Lung microvascular endothelial cell (primary cell): ENCODE measurements at regions not wholly inside any gene's neighbourhood (a gene's known extent, or its start where the extent isn't known, plus 50 kb on each side); places are given as distances from the start of the nearest gene placed in this dataset.
"Not testable (repeated sequence)": the region's sequence is repeated elsewhere in the genome, so short reads cannot be mapped to it uniquely, and the experiment has no call there.

ENCODE experiments used
- DNase-seq, 2 donors: peaks; one replicate each; pipeline versions ENCODE4 v3.0.0 to v3.0.0-alpha.2; 2010; ENCODE audit warnings: low read depth in 2 of 2

GRCh38 chr21:23017989-23018388 is 2019.8 kb downstream of the NCAM2 start:
- peak in 1 of 2 donors; percentile 20 for DNase-seq

DNA sequence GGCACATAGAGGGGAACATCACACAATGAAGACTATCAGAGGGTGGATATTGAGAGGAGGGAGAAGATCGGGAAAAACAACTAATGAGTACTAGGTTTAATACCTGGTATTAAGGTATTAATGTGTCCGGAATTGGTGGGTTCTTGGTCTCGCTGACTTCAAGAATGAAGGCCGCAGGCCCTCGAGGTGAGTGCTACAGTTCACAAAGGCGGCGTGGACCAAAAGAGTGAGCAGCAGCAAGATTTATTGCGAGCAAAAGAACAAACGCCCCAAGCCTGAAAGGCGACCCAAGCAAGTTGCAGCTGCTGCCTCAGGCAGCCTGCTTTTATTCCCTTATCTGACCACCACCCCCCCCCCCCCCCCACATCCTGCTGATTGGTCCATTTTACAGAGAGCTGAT is 2022.8 kb downstream of the NCAM2 start:
- no peak for DNase-seq

GRCh38 chr21:23021481-23021880 is 2023.3 kb downstream of the NCAM2 start:
- no peak for DNase-seq

GRCh38 chr21:23026878-23027277 is 2028.7 kb downstream of the NCAM2 start:
- DNase-seq = no peak

DNA sequence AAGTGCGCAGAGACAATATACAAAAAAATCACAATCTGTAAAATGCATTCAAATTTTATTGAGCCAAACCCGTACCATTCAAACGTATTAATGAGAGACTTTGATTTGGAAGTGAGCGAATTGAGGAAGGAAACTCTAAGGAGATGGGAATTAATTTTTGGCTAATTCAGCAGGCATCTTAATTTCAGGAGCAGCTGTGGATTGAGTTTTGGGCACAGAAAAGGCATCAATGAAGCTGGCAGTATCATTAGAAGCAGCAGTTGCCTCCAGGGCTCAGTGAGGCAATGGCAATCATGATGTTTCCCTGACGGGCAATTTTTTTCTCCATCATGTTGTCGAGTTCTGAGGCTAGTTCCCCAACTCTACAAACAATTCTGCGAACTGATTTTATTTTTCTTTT is 2041.6 kb downstream of the NCAM2 start:
- DNase-seq = no peak

DNA sequence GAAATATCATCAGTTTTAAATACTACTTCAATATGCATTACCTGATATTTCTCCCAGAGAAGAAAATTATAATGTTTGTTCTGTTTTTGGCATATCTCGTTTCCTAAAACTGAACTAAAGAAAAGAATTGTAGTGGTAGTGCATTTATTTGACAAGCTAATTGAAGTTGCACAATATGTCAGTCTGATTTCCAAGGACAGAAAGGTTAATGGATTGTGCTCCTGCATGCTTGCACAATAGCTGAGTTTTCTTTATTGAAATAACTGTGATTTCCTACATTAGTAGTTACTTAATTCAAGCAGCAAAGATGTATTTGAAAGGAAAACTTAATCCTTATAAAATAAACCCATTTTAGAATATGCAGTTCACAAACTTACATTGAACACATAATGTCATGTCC is 2047.7 kb downstream of the NCAM2 start:
- DNase-seq = no peak

GRCh38 chr21:23067672-23068071 is 2069.5 kb downstream of the NCAM2 start:
- DNase-seq = no peak

- no peak for DNase-seq
Observed at GRCh38 chr21:23083242-23083641, 2085.0 kb downstream of the NCAM2 start.

GRCh38 chr21:23093259-23093658 is 2095.1 kb downstream of the NCAM2 start:
- DNase-seq = no peak

GRCh38 chr21:23099185-23099584 is 2101.0 kb downstream of the NCAM2 start:
- DNase-seq = no peak

DNA sequence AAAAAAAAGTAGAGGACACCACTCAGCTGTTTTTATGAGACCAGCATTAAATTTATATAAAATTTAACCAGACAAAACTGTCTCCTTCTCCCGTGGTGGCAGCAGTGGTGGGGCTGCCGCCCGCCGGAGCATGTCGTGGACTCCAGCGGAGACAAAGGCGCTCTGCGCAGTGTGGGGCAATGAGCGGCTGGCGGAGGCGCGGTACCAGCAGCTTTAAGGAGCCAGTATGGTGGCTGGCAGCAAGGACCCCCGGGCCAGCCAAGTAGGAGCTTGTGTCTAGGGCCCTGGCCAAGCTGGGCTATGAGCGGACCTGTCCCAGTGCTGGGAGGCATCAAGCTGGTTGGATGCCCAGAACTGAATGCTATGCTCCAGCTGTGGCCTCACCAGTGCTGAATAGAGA is 2102.9 kb downstream of the NCAM2 start:
- DNase-seq = no peak

DNA sequence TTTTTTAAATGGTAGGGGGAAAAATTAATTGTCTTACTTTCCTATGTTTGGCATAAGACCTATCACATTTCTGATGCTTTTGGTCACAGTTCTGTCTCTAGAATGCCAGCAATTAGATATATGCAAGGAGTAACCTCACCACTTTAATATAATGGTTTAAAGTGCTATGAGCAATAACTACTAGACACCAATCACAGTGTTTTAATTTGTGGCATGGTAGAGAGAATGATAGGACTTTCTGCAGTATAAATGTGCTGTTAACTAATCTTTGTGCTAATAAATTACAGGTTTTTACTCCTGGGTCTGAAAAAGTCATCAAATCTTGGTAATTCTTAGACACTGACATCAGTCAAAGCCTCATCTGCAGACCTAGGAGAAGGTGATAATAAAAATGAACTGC is 2110.3 kb downstream of the NCAM2 start:
- DNase-seq = no peak

GRCh38 chr21:23111070-23111600 is 2112.9 kb downstream of the NCAM2 start:
- no peak for DNase-seq

DNA sequence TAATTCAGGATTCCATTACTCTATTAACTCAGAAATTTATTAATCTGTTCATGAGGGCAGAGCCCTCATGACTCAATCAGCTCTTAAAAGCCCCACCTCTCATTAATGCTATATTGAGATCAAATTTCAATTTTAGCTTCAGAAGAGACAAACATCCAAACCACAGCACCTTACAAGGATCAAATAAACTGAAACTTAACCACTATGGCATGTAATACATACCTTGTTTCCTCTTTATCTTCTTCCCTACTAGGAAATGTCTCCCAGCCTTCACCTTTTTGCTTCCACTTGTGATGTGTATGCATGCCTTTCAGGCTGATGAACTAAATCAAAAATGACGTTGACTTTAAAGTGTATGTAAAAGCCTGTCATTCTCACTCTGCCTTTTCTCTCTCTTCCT is 2121.3 kb downstream of the NCAM2 start:
- no peak for DNase-seq

GRCh38 chr21:23127973-23128372 is 2129.8 kb downstream of the NCAM2 start:
- no peak for DNase-seq

GRCh38 chr21:23130308-23130707 is 2132.1 kb downstream of the NCAM2 start:
- DNase-seq = no peak

- no peak for DNase-seq
Observed at GRCh38 chr21:23131177-23131576, 2133.0 kb downstream of the NCAM2 start.

GRCh38 chr21:23138797-23139196 is 2140.6 kb downstream of the NCAM2 start:
- no peak for DNase-seq

GRCh38 chr21:23152130-23152529 is 2153.9 kb downstream of the NCAM2 start:
- DNase-seq = no peak

GRCh38 chr21:23153842-23154241 is 2155.6 kb downstream of the NCAM2 start:
- not testable (repeated sequence) for DNase-seq

DNA sequence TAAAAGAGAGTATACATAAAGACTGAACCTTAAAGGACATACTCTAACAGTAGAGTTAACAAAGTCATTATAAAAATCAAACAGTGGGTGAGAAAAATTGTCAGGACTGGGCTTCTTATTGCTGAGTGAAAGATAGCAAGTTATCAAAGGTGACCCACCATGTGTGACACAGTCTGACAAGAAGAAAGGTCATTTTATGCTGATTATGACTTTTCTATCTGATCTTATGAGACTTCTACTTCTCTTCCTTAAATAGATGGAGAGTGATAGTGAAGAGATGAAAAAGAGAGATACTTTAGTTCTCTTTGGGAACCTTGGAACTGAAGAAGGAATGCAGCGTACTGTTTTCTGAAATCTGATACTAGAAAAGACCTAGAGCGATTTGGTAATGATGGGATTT is 2157.1 kb downstream of the NCAM2 start:
- DNase-seq = no peak

GRCh38 chr21:23160914-23161313 is 2162.7 kb downstream of the NCAM2 start:
- DNase-seq = no peak

DNA sequence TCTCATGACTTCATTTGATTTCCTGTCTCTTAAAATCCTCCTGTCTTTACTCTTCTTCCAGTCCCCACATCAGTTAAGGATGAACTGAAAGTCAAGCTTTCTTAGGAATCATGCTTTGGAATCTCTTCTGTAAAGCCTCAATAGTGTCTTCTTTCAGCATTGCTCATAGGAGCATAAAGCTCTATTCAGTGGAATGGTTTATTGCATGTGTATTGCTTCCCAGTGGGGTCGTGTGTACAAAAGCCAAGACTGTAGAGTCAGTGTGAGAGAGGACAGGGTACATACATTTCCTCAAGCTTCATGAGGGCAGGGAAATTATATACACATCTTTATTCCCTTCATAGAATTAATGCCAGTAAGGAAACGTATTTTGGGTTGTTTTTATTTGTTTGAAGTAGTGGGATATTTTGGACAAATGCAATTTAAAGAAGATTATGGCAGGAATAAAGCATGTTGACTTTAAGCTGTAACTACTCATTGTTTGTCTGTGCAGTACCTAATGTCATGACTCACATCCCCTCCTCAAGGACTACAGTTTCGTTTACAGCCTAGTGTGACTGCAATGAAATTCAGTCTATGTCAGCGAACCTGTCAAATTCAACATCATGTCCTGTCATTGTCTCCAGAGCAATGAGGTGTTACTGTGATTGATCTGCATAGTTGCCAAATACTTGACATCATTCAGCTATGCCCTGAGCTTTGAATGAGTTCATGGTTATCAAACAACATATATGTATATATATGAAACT is 2164.2 kb downstream of the NCAM2 start:
- DNase-seq = peak in 1 of 2 donors; percentile 24
